MM.1S (cell line): ENCODE measurements at regions not wholly inside any gene's neighbourhood (a gene's known extent, or its start where the extent isn't known, plus 50 kb on each side); places are given as distances from the start of the nearest gene placed in this dataset.

Experiments
- DNase-seq: peaks from one replicate; pipeline ENCODE4 v3.0.0-alpha.2; 2015
- H2AFZ ChIP-seq: fragments of 300-600 bp; sonication (generic); 2 replicates; pipeline ENCODE4 v1.6.0; 2016; ENCODE audit warnings: antibody characterized with exemption, low read length
- H3F3A ChIP-seq: fragments of 300-600 bp; sonication (generic); 2 replicates; pipeline ENCODE4 v1.6.1; 2016; ENCODE audit warnings: mild to moderate bottlenecking, antibody characterized with exemption, low read length, moderate library complexity, mixed read lengths; ENCODE audit not compliant: insufficient read depth
- H3K27ac ChIP-seq: fragments of 300-600 bp; sonication (generic); 2 replicates; pipeline ENCODE4 v1.5.1; 2016; ENCODE audit warnings: mild to moderate bottlenecking, low read length
- H3K27me3 ChIP-seq: fragments of 300-600 bp; sonication (generic); replicated peaks from 2 replicates; pipeline ENCODE4 v1.6.0; 2016; ENCODE audit warnings: low read length; ENCODE audit not compliant: insufficient read depth
- H3K36me3 ChIP-seq: fragments of 300-600 bp; sonication (generic); replicated peaks from 2 replicates; pipeline ENCODE4 v1.6.1; 2016; ENCODE audit warnings: mild to moderate bottlenecking, low read length, mixed read lengths; ENCODE audit not compliant: insufficient read depth
- H3K4me1 ChIP-seq: fragments of 300-600 bp; sonication (generic); 2 replicates; pipeline ENCODE4 v1.6.1; 2016; ENCODE audit warnings: low read length, mixed read lengths
- H3K4me2 ChIP-seq: fragments of 300-600 bp; sonication (generic); 2 replicates; pipeline ENCODE4 v1.6.0; 2016; ENCODE audit warnings: low read depth, low read length
- H3K4me3 ChIP-seq: fragments of 300-600 bp; sonication (generic); 2 replicates; pipeline ENCODE4 v1.5.1; 2016; ENCODE audit warnings: low read length, mixed read lengths
- H3K79me2 ChIP-seq: fragments of 300-600 bp; sonication (generic); 2 replicates; pipeline ENCODE4 v1.6.1; 2016; ENCODE audit warnings: mixed run types, low read length, mixed read lengths
- H3K9ac ChIP-seq: fragments of 300-600 bp; sonication (generic); 2 replicates; pipeline ENCODE4 v1.6.1; 2016; ENCODE audit warnings: low read length, mixed read lengths
- H3K9me2 ChIP-seq: fragments of 300-600 bp; sonication (generic); replicated peaks from 2 replicates; pipeline ENCODE4 v1.6.1; 2016; ENCODE audit warnings: mild to moderate bottlenecking, low read length, mixed read lengths; ENCODE audit not compliant: insufficient read depth
- H3K9me3 ChIP-seq: fragments of 300-600 bp; sonication (generic); replicated peaks from 2 replicates; pipeline ENCODE4 v1.6.1; 2016; ENCODE audit warnings: mild to moderate bottlenecking, low read length, mixed read lengths; ENCODE audit not compliant: insufficient read depth
- H4K20me1 ChIP-seq: fragments of 300-600 bp; sonication (generic); 2 replicates; pipeline ENCODE4 v1.6.1; 2016; ENCODE audit warnings: mild to moderate bottlenecking, low read length, moderate library complexity, mixed read lengths; ENCODE audit not compliant: insufficient read depth
- CTCF ChIP-seq: fragments of 300-600 bp; sonication (generic); IDR thresholded peaks from 2 replicates; pipeline ENCODE4 v1.5.1; 2016; ENCODE audit warnings: antibody characterized with exemption, low read length, mixed read lengths
- EZH2 ChIP-seq: fragments of 300-600 bp; sonication (generic); optimal IDR thresholded peaks from 2 replicates; pipeline ENCODE3; 2017; ENCODE audit warnings: low read depth, mild to moderate bottlenecking, antibody characterized with exemption, low read length, mixed read lengths
- EZH2phosphoT487 ChIP-seq: fragments of 300-600 bp; sonication (generic); IDR thresholded peaks from 2 replicates; pipeline ENCODE4 v1.6.1; 2018; ENCODE audit warnings: antibody characterized with exemption, low read length

GRCh38 chr10:81315026-81315425 lies 560.0 kb upstream of the NRG3 start:
- Histone ChIP-seq H3K27me3 (no peaks in the 10 kb centered on the region), H3K9ac (no peak overlapping the region), H3K36me3 (no peaks in the 10 kb centered on the region), H3K4me1 (no peaks in the 10 kb centered on the region), H3K4me2 (no peak overlapping the region), H3F3A (no peaks in the 10 kb centered on the region), H3K9me3 (no peaks in the 10 kb centered on the region), H3K27ac (no peak overlapping the region), H3K79me2 (no peaks in the 10 kb centered on the region), H3K4me3 (no peak overlapping the region), H2AFZ (no peak overlapping the region), H3K9me2 (no peaks in the 10 kb centered on the region; the same call in 1 of the 2 replicates), H4K20me1 (no peaks in the 10 kb centered on the region)
- TF ChIP-seq EZH2phosphoT487 (no peak), EZH2 (no peak), CTCF (no peak)
- DNase-seq: no peak

- no peaks in the 10 kb centered on the region for H3K9me2 ChIP-seq
- no peaks in the 10 kb centered on the region for H4K20me1 ChIP-seq
- peak; percentile 43 for DNase-seq
- no peaks in the 10 kb centered on the region for H3F3A ChIP-seq
- TF ChIP-seq EZH2phosphoT487: no peak
- peak; percentile 31 for TF ChIP-seq CTCF
- no peak overlapping the region for H3K4me3 ChIP-seq
- no peak overlapping the region for H2AFZ ChIP-seq
- H3K9me3 ChIP-seq: no peaks in the 10 kb centered on the region
- no peak overlapping the region for H3K4me2 ChIP-seq
- no peaks in the 10 kb centered on the region for H3K4me1 ChIP-seq
- no peaks in the 10 kb centered on the region for H3K79me2 ChIP-seq
- no peak overlapping the region for H3K9ac ChIP-seq
- no peak overlapping the region for H3K27ac ChIP-seq
- H3K36me3 ChIP-seq: no peaks in the 10 kb centered on the region
- no peaks in the 10 kb centered on the region for H3K27me3 ChIP-seq
These were observed 527.0 kb upstream of the NRG3 start for GRCh38 chr10:81348003-81348402.

GRCh38 chr10:81367132-81367531 lies 507.9 kb upstream of the NRG3 start:
- Histone ChIP-seq H3K27me3 (no peaks in the 10 kb centered on the region), H3K9me2 (no peaks in the 10 kb centered on the region), H3K79me2 (no peaks in the 10 kb centered on the region), H3K4me3 (no peak overlapping the region), H3K9me3 (no peaks in the 10 kb centered on the region), H4K20me1 (no peaks in the 10 kb centered on the region), H2AFZ (no peak overlapping the region), H3K4me1 (no peaks in the 10 kb centered on the region), H3F3A (no peaks in the 10 kb centered on the region), H3K27ac (no peak overlapping the region), H3K4me2 (no peak overlapping the region), H3K9ac (no peak overlapping the region), H3K36me3 (no peaks in the 10 kb centered on the region)
- no peak for DNase-seq
- TF ChIP-seq CTCF (no peak), EZH2 (no peak), EZH2phosphoT487 (no peak)

GRCh38 chr10:81386817-81387216 lies 488.2 kb upstream of the NRG3 start:
- H3K27me3 ChIP-seq: no peaks in the 10 kb centered on the region
- DNase-seq: no peak
- no peak overlapping the region for H3K4me3 ChIP-seq
- TF ChIP-seq EZH2phosphoT487 (no peak), CTCF (no peak), EZH2 (no peak)
- H2AFZ ChIP-seq: no peak overlapping the region
- H3K79me2 ChIP-seq: no peaks in the 10 kb centered on the region
- H3K4me2 ChIP-seq: no peak overlapping the region
- H3K9ac ChIP-seq: no peak overlapping the region
- H3K4me1 ChIP-seq: no peaks in the 10 kb centered on the region
- no peaks in the 10 kb centered on the region for H3F3A ChIP-seq
- H4K20me1 ChIP-seq: no peaks in the 10 kb centered on the region
- H3K36me3 ChIP-seq: no peaks in the 10 kb centered on the region
- H3K9me3 ChIP-seq: no peaks in the 10 kb centered on the region
- no peaks in the 10 kb centered on the region for H3K9me2 ChIP-seq
- H3K27ac ChIP-seq: no peak overlapping the region
